Heart left ventricle (tissue), 16 donors: ENCODE measurements at regions not wholly inside any gene's neighbourhood (a gene's known extent, or its start where the extent isn't known, plus 50 kb on each side); places are given as distances from the start of the nearest gene placed in this dataset.

Experiments used
- ATAC-seq, 4 donors: fragments of 200-7000 bp; cut with Tn5 transposase; one replicate each; pipeline ENCODE4 v1.9.1; 2020 to 2022; ENCODE audit warnings: moderate library complexity in 4 of 4, mild to moderate bottlenecking in 3 of 4, moderate number of reproducible peaks in 1 of 4
- DNase-seq, 5 donors: peaks; one replicate each; pipeline ENCODE4 v3.0.0-alpha.2; 2020
- H3K27ac ChIP-seq, 12 donors: fragments of 200-600 bp; sonication (generic) in 4 of 12; one replicate each; pipeline versions ENCODE4 v1.5.0 to v1.8.0; 2016 to 2022; ENCODE audit warnings: mild to moderate bottlenecking in 2 of 12
- H3K27me3 ChIP-seq, 9 donors: fragments of 200-600 bp; sonication (generic) in 2 of 9; one replicate each; pipeline versions ENCODE4 v1.5.1 to v1.8.0; 2016 to 2022; ENCODE audit warnings: mild to moderate bottlenecking in 3 of 9
- H3K36me3 ChIP-seq, 9 donors: fragments of 200-600 bp; sonication (generic) in 2 of 9; one replicate each; pipeline versions ENCODE4 v1.5.0 to v1.8.0; 2018 to 2022; ENCODE audit warnings: mild to moderate bottlenecking in 2 of 9
- H3K4me1 ChIP-seq, 12 donors: fragments of 200-600 bp; sonication (generic) in 4 of 12; one replicate each; pipeline versions ENCODE4 v1.5.0 to v1.8.0; 2016 to 2022; ENCODE audit warnings: mild to moderate bottlenecking in 3 of 12
- H3K4me3 ChIP-seq, 12 donors: fragments of 200-600 bp; sonication (generic) in 4 of 12; one replicate each; pipeline versions ENCODE4 v1.5.0 to v1.8.0; 2017 to 2022; ENCODE audit warnings: mild to moderate bottlenecking in 9 of 12, moderate library complexity in 4 of 12
- H3K9me3 ChIP-seq, 12 donors: fragments of 200-600 bp; sonication (generic) in 4 of 12; one replicate each; pipeline versions ENCODE4 v1.5.0 to v1.8.0; 2016 to 2022; ENCODE audit warnings: mild to moderate bottlenecking in 1 of 12
- CTCF ChIP-seq, 12 donors: fragments of 200-600 bp; sonication (generic) in 4 of 12; IDR thresholded peaks; one replicate each; pipeline versions ENCODE4 v1.5.0 to v1.8.0; 2018 to 2022; ENCODE audit warnings: antibody characterized with exemption in 12 of 12, mild to moderate bottlenecking in 5 of 12
- POLR2A ChIP-seq, 2 donors: fragments of 450-650 bp; IDR thresholded peaks; one replicate each; pipeline ENCODE4 v1.6.1; 2017; ENCODE audit warnings: antibody characterized with exemption in 2 of 2, mild to moderate bottlenecking in 2 of 2, moderate library complexity in 2 of 2
- WGBS, 4 donors: extraction: QIAGEN DNeasy Blood & Tissue Kit in 2 of 4; methylation state at CpG; one replicate each; pipeline versions ENCODE4 v1.1.5 to v1.1.7; 2013 to 2018; 5-methylcytosine and 5-hydroxymethylcytosine counted together
- intact Hi-C, 10 donors: fragments of 100-400 bp; cut with DNase I; formaldehyde crosslinking; loops; one replicate each; pipeline versions ENCODE4 v1.11.1 to v1.14.2; 2022
- donor health status: ischemic (EF 13 %, LVEDD 7.1; RV severe dilation, severe dysfunction).
- donor health status: healthy with polysubstance abuse.
- donor health status: DM: no; HTN: yes; CAD: no.
- donor health status: DM: no; HTN: no; CAD: no.
- donor health status: ischemic (EF 25% LVEDD 6.9; RV normal size, moderate dysfunction).
- donor health status: ischemic (EF 25% LVEDD 5.7; RV mildly dilated, moderate dysfunction).
- donor health status: healthy.
- donor health status: DM: yes; HTN: yes; CAD: no.
- donor health status: ischemic (EF 35%, LVEDD 5.7; RV mildly dilated, moderate dysfunction).
- donor health status: nonischemic (EF 11% LVEDD 7.7; RV severe dilation, severe dysfunction).
- donor health status: DM: yes; HTN: yes; CAD: no.
- donor health status: PGD.
- donor health status: ischemic (EF 29% LVEDD 5.4; RV normal size, mild dysfunction).
- donor health status: nonischemic (EF 23%, LVEDD 6.1; RV moderate dilation, normal function).

- ATAC-seq: no peak
- Histone ChIP-seq H3K27me3 (peaks cover 0 to 18% (median 0%) of the 10 kb centered on the region in 9 donors), H3K9me3 (peaks cover 0 to 16% (median 1%) of the 10 kb centered on the region in 12 donors), H3K4me3 (no peak overlapping the region), H3K4me1 (no peaks in the 10 kb centered on the region), H3K27ac (no peak overlapping the region), H3K36me3 (no peaks in the 10 kb centered on the region)
- intact Hi-C loops: no loop called here
- TF ChIP-seq CTCF (IDR thresholded peaks at IDR 0.05) (no peak), POLR2A (IDR thresholded peaks at IDR 0.05) (no peak)
- DNase-seq: no peak
- 88 to 94% (median 90%) methylated on average over 3 of the region's 3 CpGs for WGBS, 4 donors
Observed at GRCh38 chr11:70851308-70851707, 401.1 kb downstream of the SHANK2 start.

GRCh38 chr11:70851907-70852306, 400.5 kb downstream of the SHANK2 start:
- Histone ChIP-seq H3K27ac (no peak overlapping the region), H3K27me3 (peaks cover 0 to 18% (median 0%) of the 10 kb centered on the region in 9 donors), H3K4me3 (no peak overlapping the region), H3K4me1 (no peaks in the 10 kb centered on the region), H3K9me3 (peaks cover 0 to 16% (median 1%) of the 10 kb centered on the region in 12 donors), H3K36me3 (no peaks in the 10 kb centered on the region)
- intact Hi-C loops: no loop called here
- no peak for TF ChIP-seq CTCF (IDR thresholded peaks at IDR 0.05)
- TF ChIP-seq POLR2A (IDR thresholded peaks at IDR 0.05): no peak
- WGBS, 4 donors: 87 to 93% (median 89%) methylated on average over 10 of the region's 10 CpGs
- DNase-seq (no peak), ATAC-seq (no peak)

GRCh38 chr11:70853068-70853769, 399.2 kb downstream of the SHANK2 start:
- DNase-seq (no peak), ATAC-seq (no peak)
- Histone ChIP-seq H3K27ac (no peak overlapping the region), H3K4me1 (no peaks in the 10 kb centered on the region), H3K27me3 (peaks cover 0 to 18% (median 0%) of the 10 kb centered on the region in 9 donors), H3K36me3 (no peaks in the 10 kb centered on the region), H3K9me3 (peaks cover 0 to 16% (median 1%) of the 10 kb centered on the region in 12 donors), H3K4me3 (no peak overlapping the region)
- 66 to 70% (median 68%) methylated on average over 20 of the region's 20 CpGs for WGBS, 4 donors
- no peak for TF ChIP-seq POLR2A (IDR thresholded peaks at IDR 0.05)
- TF ChIP-seq CTCF (IDR thresholded peaks at IDR 0.05): no peak
- intact Hi-C loops: no loop called here

GRCh38 chr11:70853770-70854108, 398.6 kb downstream of the SHANK2 start:
- Histone ChIP-seq H3K27me3 (peaks cover 0 to 18% (median 0%) of the 10 kb centered on the region in 9 donors), H3K36me3 (no peaks in the 10 kb centered on the region), H3K9me3 (peaks cover 0 to 16% (median 1%) of the 10 kb centered on the region in 12 donors), H3K4me3 (no peak overlapping the region), H3K4me1 (no peaks in the 10 kb centered on the region), H3K27ac (no peak overlapping the region)
- TF ChIP-seq CTCF (IDR thresholded peaks at IDR 0.05) (no peak), POLR2A (IDR thresholded peaks at IDR 0.05) (no peak)
- intact Hi-C loops: no loop called here
- ATAC-seq (no peak), DNase-seq (no peak)
- WGBS, 4 donors: 57 to 73% (median 63%) methylated on average over 2 of the region's 2 CpGs
